GM21737 (cell line): ENCODE measurements at regions not wholly inside any gene's neighbourhood (a gene's known extent, or its start where the extent isn't known, plus 50 kb on each side); places are given as distances from the start of the nearest gene placed in this dataset.

Experiments
- ATAC-seq: cut with Tn5 transposase; IDR thresholded peaks from one replicate; pipeline ENCODE4 v1.9.1; 2021; ENCODE audit warnings: mild to moderate bottlenecking, moderate library complexity; ENCODE audit not compliant: unreplicated experiment

DNA sequence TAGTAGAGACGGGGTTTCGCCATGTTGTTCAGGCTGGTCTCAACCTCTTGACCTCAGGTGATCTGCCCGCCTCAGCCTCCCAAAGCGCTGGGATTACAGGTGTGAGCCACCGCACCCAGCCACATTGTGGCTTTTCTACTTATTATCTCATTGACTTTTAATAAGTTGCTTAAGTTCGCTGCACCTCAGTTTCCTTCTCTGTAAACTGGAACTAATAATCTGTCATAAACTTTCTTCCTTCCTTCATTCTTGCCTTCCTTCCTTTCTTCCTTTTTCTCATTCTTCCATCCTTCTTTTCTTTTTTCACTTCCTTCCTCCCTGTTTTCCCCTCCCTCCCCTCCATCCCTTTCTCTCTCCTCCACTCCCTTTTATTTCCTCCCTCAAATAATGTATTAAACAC lies 192.2 kb downstream of the MAF start:
- no peak for ATAC-seq

- ATAC-seq: no peak
Measured at GRCh38 chr16:79407461-79408135, 192.9 kb downstream of the MAF start.

DNA sequence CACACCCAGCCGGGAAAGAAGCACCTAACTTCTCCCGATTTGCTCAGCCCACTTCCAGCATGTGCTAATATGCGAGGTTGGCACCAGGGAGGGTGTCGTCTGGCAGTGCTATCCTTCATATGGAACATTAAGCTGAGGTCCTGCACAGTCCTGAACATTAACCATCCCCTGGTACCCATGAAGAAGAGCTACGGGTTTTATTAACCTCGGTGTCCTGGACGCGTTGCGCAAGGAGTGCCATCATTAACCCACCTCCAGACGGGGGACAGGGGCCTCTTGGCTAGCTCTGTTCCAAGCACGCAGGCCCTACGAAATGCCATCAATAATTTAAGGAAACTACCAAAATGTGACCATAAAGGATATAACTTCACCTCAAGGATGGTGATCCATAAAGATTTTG lies 193.5 kb downstream of the MAF start:
- no peak for ATAC-seq

DNA sequence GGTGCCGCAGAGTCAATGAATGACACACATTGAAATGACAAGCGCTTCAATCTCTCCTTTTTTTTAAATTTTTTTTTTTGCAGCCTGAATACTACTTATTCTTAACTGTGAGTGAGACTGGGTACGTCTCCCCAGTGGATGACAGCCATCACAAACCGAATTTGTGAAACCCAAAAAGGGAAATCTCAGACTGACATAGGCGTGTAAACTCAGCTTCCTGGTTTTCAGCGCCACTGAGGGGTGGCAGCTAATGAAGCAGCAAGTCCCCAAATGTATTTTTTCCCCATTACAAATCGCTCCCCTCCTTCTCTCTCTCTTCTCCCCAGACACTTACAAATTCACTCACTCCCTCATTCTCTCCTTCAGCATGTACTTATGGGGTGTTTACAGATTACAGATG lies 196.0 kb downstream of the MAF start:
- ATAC-seq: no peak

GRCh38 chr16:79403534-79403933 lies 197.0 kb downstream of the MAF start:
- ATAC-seq: no peak

DNA sequence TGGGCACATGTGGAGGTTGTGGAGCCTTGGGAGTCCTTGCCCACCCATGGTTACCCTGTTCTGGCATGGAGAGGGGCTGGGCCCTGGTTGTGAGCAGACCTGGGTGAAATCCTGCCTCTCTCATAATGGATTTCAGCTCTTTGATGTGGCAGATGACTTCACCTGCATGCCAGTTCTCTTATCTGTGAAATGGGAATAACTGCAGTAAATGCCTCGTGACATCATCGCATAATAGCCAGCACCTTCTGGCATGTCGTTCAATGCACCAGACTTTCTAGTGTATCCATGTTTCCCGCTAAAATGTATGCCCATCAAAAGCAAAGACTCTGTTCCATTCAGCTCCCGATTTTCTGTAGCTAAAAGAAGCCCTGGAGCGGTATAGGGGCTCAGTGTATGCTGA lies 197.6 kb downstream of the MAF start:
- ATAC-seq: no peak

- no peak for ATAC-seq
Measured at GRCh38 chr16:79402356-79402755, 198.2 kb downstream of the MAF start.

- ATAC-seq: no peak
Measured at GRCh38 chr16:79401782-79402181, 198.8 kb downstream of the MAF start.

GRCh38 chr16:79401157-79401556 lies 199.4 kb downstream of the MAF start:
- no peak for ATAC-seq

GRCh38 chr16:79400462-79401149 lies 199.9 kb downstream of the MAF start:
- ATAC-seq: no peak

- no peak for ATAC-seq
Measured at GRCh38 chr16:79395591-79395990, 204.9 kb downstream of the MAF start.

- no peak for ATAC-seq
Measured at GRCh38 chr16:79394206-79394605, 206.3 kb downstream of the MAF start.

DNA sequence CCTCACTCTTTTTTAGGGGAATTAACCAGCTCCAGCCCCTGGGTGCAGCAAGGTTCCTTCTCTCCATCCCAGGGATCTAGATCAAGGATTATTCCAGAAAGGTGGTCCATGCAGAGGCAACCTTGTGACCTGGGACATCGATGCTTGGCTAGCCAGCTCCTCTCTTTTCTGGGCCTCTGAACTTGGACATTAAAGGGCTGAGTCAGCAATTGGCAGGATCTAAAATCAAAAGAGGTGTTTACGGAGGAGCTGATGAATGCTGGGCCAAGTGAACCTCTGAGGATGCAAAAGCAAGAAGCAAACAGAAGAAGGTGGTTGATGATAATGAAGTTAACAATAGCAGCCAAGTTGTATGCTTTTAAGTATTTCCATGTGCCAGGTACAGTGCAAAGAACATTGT lies 207.0 kb downstream of the MAF start:
- ATAC-seq: no peak

- no peak for ATAC-seq
Measured at GRCh38 chr16:79393127-79393526, 207.4 kb downstream of the MAF start.

GRCh38 chr16:79392081-79392480 lies 208.5 kb downstream of the MAF start:
- no peak for ATAC-seq

DNA sequence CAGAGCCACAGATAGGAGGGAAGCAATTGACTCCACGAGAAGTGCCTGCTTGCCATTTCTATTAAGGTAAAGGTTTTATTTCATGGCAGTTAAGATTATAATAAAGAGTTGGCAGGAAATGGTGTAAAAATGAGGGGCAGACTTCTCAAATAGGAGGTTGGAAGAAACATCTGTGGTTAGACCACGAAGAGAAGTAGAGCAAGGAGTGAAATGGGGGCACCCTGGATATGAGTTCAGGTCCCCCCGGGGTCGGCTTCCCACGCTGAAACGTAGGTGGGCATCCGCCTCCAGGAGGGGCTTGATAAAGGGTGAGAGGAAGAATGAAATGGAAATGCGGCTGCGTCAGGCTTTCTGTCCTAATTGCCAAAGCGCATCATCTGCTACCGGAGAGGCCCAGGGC lies 209.1 kb downstream of the MAF start:
- ATAC-seq: no peak

DNA sequence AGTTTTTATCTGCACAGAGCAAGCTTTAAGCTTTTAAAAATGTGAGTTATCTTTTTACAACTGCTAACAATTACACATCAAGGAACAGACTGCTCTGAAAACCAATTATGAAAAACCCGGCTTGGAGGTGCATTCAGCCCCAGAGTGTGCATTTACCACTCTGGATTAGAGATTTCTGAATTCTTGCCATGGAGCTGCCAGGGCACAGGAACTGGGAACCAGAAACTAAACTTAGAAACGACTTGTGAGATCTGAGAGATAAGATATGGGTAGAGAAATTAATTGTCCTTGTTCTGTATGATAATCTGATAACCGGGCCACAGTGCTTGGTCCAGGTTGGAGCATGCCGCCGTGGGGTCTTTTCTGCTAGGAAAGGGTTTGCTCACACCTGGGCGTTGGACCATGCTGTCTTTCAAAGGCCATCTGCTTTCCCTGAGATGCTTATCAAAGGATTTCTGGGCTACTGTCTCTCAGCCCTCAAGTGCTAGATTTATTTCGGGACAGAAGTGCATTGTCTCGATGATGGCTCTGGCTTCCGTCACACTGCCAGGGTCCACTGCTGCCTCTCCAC lies 210.0 kb downstream of the MAF start:
- ATAC-seq: no peak

DNA sequence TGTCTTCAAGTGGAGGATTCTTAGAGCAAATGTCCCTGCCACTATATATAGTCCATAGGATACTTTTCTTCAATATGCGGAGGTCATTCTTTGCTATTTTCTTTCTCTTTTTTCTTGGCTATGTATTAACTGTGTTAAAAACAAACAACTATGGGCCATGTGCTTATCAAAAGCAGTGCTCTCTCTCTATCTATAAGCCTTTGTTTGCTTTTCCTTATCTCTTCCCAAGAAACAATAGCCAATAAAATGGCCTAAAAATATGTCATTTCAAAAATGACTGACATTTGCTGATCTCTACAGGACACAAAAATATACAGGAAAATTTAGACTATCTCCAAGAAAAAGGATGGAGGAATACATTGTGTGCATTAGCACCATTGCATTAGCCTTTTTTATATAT lies 212.1 kb downstream of the MAF start:
- no peak for ATAC-seq

DNA sequence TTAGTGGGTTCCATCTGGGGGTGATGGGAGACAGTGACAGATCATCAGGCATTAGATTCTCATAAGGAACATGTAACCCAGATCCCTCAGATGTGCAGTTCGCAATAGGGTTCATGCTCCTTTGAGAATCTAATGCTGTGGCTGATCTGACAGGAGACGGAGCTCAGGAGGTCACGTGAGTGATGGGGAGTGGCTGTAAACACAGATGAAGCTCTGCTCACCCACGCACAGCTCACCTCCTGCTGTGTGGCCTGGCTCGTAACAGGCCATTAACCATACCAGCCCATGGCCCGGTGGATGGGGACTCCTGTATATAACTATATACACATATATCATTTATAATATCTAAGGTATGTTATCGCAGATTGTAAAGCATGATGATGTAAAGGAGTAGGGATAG lies 214.2 kb downstream of the MAF start:
- no peak for ATAC-seq

DNA sequence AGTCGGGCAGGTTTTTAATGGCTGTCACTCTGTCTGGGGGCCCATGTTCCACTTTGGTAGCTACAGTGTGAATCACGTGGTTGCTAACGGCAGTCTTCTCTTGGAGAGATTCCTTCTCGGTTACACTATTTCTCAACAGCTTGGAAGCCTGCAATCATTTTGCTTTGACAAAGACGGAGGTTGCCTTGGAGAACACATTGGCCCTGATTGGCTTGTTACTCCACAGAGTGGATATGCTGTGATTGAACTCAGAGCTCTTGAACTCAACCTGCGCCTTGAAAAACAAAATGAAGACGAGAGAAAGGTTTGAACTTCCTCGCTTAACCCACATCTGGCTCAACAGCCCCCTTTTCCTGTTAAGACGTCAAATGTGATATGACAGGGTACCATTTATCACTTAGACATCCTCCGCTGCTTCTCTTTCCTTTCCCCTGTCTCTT lies 218.9 kb downstream of the MAF start:
- ATAC-seq: no peak

DNA sequence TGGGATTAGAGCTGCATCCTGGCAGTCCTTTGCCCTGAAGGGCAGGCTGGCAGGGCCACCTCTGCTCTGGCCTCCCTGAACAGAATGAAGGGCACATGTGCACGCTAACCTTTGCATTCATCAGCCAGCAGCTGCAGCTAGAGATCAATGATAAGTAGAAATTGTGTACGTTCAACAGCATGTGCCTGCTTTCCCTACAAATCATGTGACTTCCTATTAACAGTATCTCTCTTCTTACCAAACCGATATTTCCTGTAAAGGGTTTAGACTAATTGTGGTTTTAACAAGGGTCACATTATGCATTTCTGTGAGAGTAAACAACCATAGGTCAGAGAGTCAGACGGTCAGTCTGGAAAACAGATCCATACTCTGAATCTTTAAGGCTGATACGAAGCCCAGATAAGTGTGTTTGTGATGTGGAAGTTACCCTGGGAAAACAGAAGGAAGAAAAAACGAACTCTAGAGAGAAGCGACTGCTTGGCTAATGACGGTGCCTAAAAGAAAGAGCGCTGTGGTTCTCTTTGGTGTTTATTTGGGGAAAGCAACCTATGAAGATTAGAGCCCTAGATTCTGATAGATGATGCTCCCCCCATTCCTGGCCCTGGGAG lies 219.4 kb downstream of the MAF start:
- ATAC-seq: no peak

GRCh38 chr16:79379095-79379494 lies 221.4 kb downstream of the MAF start:
- no peak for ATAC-seq
